H9 (cell line): ENCODE measurements at regions not wholly inside any gene's neighbourhood (a gene's known extent, or its start where the extent isn't known, plus 50 kb on each side); places are given as distances from the start of the nearest gene placed in this dataset.

Experiments used
- DNase-seq: peaks from one replicate; pipeline ENCODE4 v3.0.0-alpha.2; 2017
- H2AFZ ChIP-seq: one replicate; pipeline ENCODE4 v1.6.1; 2013; ENCODE audit warnings: mild to moderate bottlenecking, low read length, control low read depth, moderate library complexity
- H2AK5ac ChIP-seq: 2 replicates; pipeline ENCODE4 v1.6.1; 2013; ENCODE audit warnings: low read length, control low read depth, mixed read lengths; ENCODE audit not compliant: insufficient read length
- H2BK120ac ChIP-seq: one replicate; pipeline ENCODE4 v1.6.1; 2013; ENCODE audit warnings: low read depth, mild to moderate bottlenecking, low read length, control low read depth, inconsistent platforms; ENCODE audit not compliant: poor library complexity, severe bottlenecking
- H2BK12ac ChIP-seq: 2 replicates; pipeline ENCODE4 v1.6.1; 2013; ENCODE audit warnings: low read length, control low read depth, mixed read lengths, low read depth; ENCODE audit not compliant: insufficient read length
- H2BK15ac ChIP-seq: 2 replicates; pipeline ENCODE4 v1.6.1; 2013; ENCODE audit warnings: low read depth, low read length, control low read depth
- H2BK20ac ChIP-seq: one replicate; pipeline ENCODE4 v1.6.1; 2013; ENCODE audit warnings: low read depth, mild to moderate bottlenecking, low read length, control low read depth, inconsistent platforms; ENCODE audit not compliant: poor library complexity, severe bottlenecking
- H2BK5ac ChIP-seq: 2 replicates; pipeline ENCODE4 v1.6.1; 2013; ENCODE audit warnings: low read length, control low read depth, mixed read lengths; ENCODE audit not compliant: insufficient read length
- H3K14ac ChIP-seq: 2 replicates; pipeline ENCODE4 v1.6.1; 2013; ENCODE audit warnings: low read length, control low read depth; ENCODE audit not compliant: insufficient read depth
- H3K18ac ChIP-seq: 2 replicates; pipeline ENCODE4 v1.6.1; 2013; ENCODE audit warnings: low read depth, mild to moderate bottlenecking, mixed read lengths, low read length, control low read depth; ENCODE audit not compliant: insufficient read length
- H3K23ac ChIP-seq: 2 replicates; pipeline ENCODE4 v1.6.1; 2013; ENCODE audit warnings: low read length, control low read depth, mixed read lengths, low read depth; ENCODE audit not compliant: insufficient read length
- H3K23me2 ChIP-seq: 2 replicates; pipeline ENCODE4 v1.6.1; 2013; ENCODE audit warnings: low read depth, mild to moderate bottlenecking, mixed read lengths, low read length, control low read depth; ENCODE audit not compliant: insufficient read length, poor library complexity, severe bottlenecking
- H3K27ac ChIP-seq: 2 replicates; pipeline ENCODE4 v1.5.1; 2013; ENCODE audit warnings: low read length, control low read depth, mixed read lengths, low read depth; ENCODE audit not compliant: insufficient read length
- H3K27me3 ChIP-seq: 2 replicates; pipeline ENCODE4 v1.6.1; 2013; ENCODE audit warnings: low read length, control low read depth, inconsistent platforms; ENCODE audit not compliant: insufficient read depth
- H3K4ac ChIP-seq: 2 replicates; pipeline ENCODE4 v1.6.1; 2013; ENCODE audit warnings: low read depth, mild to moderate bottlenecking, control low read depth, inconsistent platforms, low read length, moderate library complexity
- H3K4me1 ChIP-seq: 2 replicates; pipeline ENCODE4 v1.6.1; 2013; ENCODE audit warnings: low read length, control low read depth, inconsistent platforms; ENCODE audit not compliant: insufficient read depth
- H3K4me2 ChIP-seq: 2 replicates; pipeline ENCODE4 v1.6.1; 2013; ENCODE audit warnings: low read length, control low read depth, mixed read lengths; ENCODE audit not compliant: insufficient read length, insufficient read depth
- H3K56ac ChIP-seq: 2 replicates; pipeline ENCODE4 v1.6.1; 2013; ENCODE audit warnings: low read depth, mild to moderate bottlenecking, mixed read lengths, low read length, control low read depth; ENCODE audit not compliant: insufficient read length
- H3K79me1 ChIP-seq: 2 replicates; pipeline ENCODE4 v1.6.1; 2013; ENCODE audit warnings: low read depth, mild to moderate bottlenecking, moderate library complexity, low read length, control low read depth, inconsistent platforms; ENCODE audit not compliant: insufficient read depth, poor library complexity, severe bottlenecking
- H3K79me2 ChIP-seq: 2 replicates; pipeline ENCODE4 v1.6.1; 2013; ENCODE audit warnings: low read length, control low read depth, inconsistent platforms; ENCODE audit not compliant: insufficient read depth
- H3K9ac ChIP-seq: 2 replicates; pipeline ENCODE4 v1.6.1; 2013; ENCODE audit warnings: low read length, control low read depth, mixed read lengths; ENCODE audit not compliant: insufficient read length; ENCODE audit errors: extremely low read depth
- H3K9me3 ChIP-seq: one replicate; pipeline ENCODE4 v1.6.1; 2013; ENCODE audit warnings: low read depth, low read length, inconsistent platforms; ENCODE audit not compliant: control insufficient read depth
- H3T11ph ChIP-seq: one replicate; pipeline ENCODE4 v1.6.1; 2013; ENCODE audit warnings: mild to moderate bottlenecking, low read length, control low read depth, inconsistent platforms
- H4K20me1 ChIP-seq: one replicate; pipeline ENCODE4 v1.6.1; 2013; ENCODE audit not compliant: control insufficient read depth, insufficient read length, insufficient read depth
- H4K5ac ChIP-seq: 2 replicates; pipeline ENCODE4 v1.6.1; 2013; ENCODE audit warnings: low read depth, mild to moderate bottlenecking, mixed read lengths, low read length, control low read depth; ENCODE audit not compliant: insufficient read length
- H4K8ac ChIP-seq: replicated peaks from 2 replicates; pipeline ENCODE4 v1.6.1; 2013; ENCODE audit warnings: low read length, control low read depth, mixed read lengths, low read depth; ENCODE audit not compliant: insufficient read length
- H4K91ac ChIP-seq: 2 replicates; pipeline ENCODE4 v1.6.1; 2013; ENCODE audit warnings: low read depth, mild to moderate bottlenecking, moderate library complexity, mixed read lengths, low read length, control low read depth; ENCODE audit not compliant: insufficient read length
- H3K27ac Mint-ChIP-seq, 3 experiments: 2 replicates in 2 of 3; 3 replicates in 1 of 3; pipeline ENCODE4 v1.8.0; 2020 to 2021; ENCODE audit warnings: mixed read lengths in 3 of 3, mild to moderate bottlenecking in 1 of 3, moderate library complexity in 1 of 3
- H3K27me3 Mint-ChIP-seq: 2 replicates; pipeline ENCODE4 v1.8.0; 2021; ENCODE audit warnings: low read depth, mild to moderate bottlenecking, moderate library complexity, mixed read lengths
- H3K36me3 Mint-ChIP-seq, 3 experiments: 2 replicates in 2 of 3; 3 replicates in 1 of 3; pipeline ENCODE4 v1.8.0; 2020 to 2021; ENCODE audit warnings: low read depth in 3 of 3, mixed read lengths in 3 of 3; ENCODE audit not compliant: insufficient read depth in 1 of 3
- H3K4me1 Mint-ChIP-seq, 2 experiments: 2 replicates each; pipeline ENCODE4 v1.8.0; 2020; ENCODE audit warnings: mixed read lengths in 2 of 2
- H3K4me3 Mint-ChIP-seq, 2 experiments: 2 replicates in 1 of 2; 3 replicates in 1 of 2; pipeline ENCODE4 v1.8.0; 2020 to 2021; ENCODE audit warnings: mild to moderate bottlenecking in 2 of 2, mixed read lengths in 2 of 2, moderate library complexity in 1 of 2
- H3K9me3 Mint-ChIP-seq, 2 experiments: 2 replicates in 1 of 2; 3 replicates in 1 of 2; pipeline ENCODE4 v1.8.0; 2020; ENCODE audit warnings: mild to moderate bottlenecking in 2 of 2, mixed read lengths in 2 of 2, moderate library complexity in 1 of 2
- TF ChIP-seq, protein P1 (sequence below): fragments of 200-600 bp; sonication (generic); conservative IDR thresholded peaks from 3 replicates; pipeline ENCODE4 v1.8.0; 2021; ENCODE audit warnings: antibody characterized with exemption, mild to moderate bottlenecking

DNA sequence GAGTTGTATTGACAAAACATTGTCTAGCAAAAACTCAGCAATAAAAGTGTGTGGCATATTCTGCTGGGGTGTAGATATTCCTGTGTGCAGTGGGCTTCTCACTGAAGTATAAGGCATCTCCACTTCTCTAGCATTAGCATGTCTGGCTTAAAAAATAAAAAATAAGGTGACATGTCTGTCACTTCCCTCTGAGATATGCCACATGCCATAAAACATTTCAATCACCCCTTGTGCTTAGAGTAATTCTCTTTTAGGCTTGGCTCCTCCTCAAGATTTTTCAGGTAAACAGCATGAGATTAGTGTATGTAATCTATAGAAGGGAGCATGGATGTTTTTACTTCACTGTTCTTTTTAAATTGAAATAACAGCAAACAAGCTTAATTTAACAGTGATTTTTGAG lies 194.4 kb upstream of the SNX7 start:
- H4K91ac ChIP-seq, result no peak overlapping the region
- no peak overlapping the region for H3K18ac ChIP-seq
- Mint-ChIP-seq H3K27ac (no peak overlapping the region), H3K9me3 (no peaks in the 10 kb centered on the region), H3K4me1 (peaks cover 8 to 10% of the 10 kb centered on the region in 2 experiments), H3K36me3 (no peaks in the 10 kb centered on the region), H3K27me3 (no peaks in the 10 kb centered on the region), H3K4me3 (no peak overlapping the region)
- H2BK12ac ChIP-seq, result no peak overlapping the region
- no peak overlapping the region for H4K8ac ChIP-seq
- H4K20me1 ChIP-seq, result no peaks in the 10 kb centered on the region
- H2AFZ ChIP-seq, result no peak overlapping the region
- no peak overlapping the region for H2AK5ac ChIP-seq
- H3K27me3 ChIP-seq, result no peaks in the 10 kb centered on the region
- no peaks in the 10 kb centered on the region for H3K9me3 ChIP-seq
- H2BK5ac ChIP-seq, result no peak overlapping the region
- H4K5ac ChIP-seq, result no peak overlapping the region
- H3K4me2 ChIP-seq, result no peak overlapping the region
- H3K79me2 ChIP-seq, result no peaks in the 10 kb centered on the region
- no peak overlapping the region for H3K56ac ChIP-seq
- no peaks in the 10 kb centered on the region; the same call in 1 of the 2 replicates for H3K4me1 ChIP-seq
- H3K79me1 ChIP-seq, result no peaks in the 10 kb centered on the region
- no peak overlapping the region for H3K4ac ChIP-seq
- no peak overlapping the region for H3K14ac ChIP-seq
- TF ChIP-seq, protein P1, sequence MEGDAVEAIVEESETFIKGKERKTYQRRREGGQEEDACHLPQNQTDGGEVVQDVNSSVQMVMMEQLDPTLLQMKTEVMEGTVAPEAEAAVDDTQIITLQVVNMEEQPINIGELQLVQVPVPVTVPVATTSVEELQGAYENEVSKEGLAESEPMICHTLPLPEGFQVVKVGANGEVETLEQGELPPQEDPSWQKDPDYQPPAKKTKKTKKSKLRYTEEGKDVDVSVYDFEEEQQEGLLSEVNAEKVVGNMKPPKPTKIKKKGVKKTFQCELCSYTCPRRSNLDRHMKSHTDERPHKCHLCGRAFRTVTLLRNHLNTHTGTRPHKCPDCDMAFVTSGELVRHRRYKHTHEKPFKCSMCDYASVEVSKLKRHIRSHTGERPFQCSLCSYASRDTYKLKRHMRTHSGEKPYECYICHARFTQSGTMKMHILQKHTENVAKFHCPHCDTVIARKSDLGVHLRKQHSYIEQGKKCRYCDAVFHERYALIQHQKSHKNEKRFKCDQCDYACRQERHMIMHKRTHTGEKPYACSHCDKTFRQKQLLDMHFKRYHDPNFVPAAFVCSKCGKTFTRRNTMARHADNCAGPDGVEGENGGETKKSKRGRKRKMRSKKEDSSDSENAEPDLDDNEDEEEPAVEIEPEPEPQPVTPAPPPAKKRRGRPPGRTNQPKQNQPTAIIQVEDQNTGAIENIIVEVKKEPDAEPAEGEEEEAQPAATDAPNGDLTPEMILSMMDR, result no peak
- no peak overlapping the region for H3K27ac ChIP-seq
- no peak overlapping the region for H3K23ac ChIP-seq
- no peak overlapping the region for H2BK15ac ChIP-seq
- no peak for DNase-seq
- no peak overlapping the region for H2BK120ac ChIP-seq
- no peak overlapping the region for H3T11ph ChIP-seq
- no peak overlapping the region for H2BK20ac ChIP-seq
- H3K23me2 ChIP-seq, result no peaks in the 10 kb centered on the region
- no peak overlapping the region for H3K9ac ChIP-seq
